ENCODE measurements at regions not wholly inside any gene's neighbourhood (a gene's known extent, or its start where the extent isn't known, plus 50 kb on each side); places are given as distances from the start of the nearest gene placed in this dataset.

- peak in 1 of 7 experiments; percentile 9 for TF ChIP-seq CTCF (IDR thresholded peaks at IDR 0.05)
- peak in 1 of 3 donors; percentile 20 for TF ChIP-seq POLR2A (IDR thresholded peaks at IDR 0.05)
- WGBS, 2 donors = 36 to 37% methylated on average over 18 to 21 of the region's 22 CpGs
- peak overlapping the region; percentile 79 to 98 (median 92) for H3K27ac ChIP-seq
- peak; percentile 56 for ATAC-seq
- no peaks in the 10 kb centered on the region for H3K27me3 ChIP-seq
- intact Hi-C loops (cut with DNase I) = no loop called here
- H3K9me3 ChIP-seq = peaks cover 0 to under 1% (median 0%) of the 10 kb centered on the region in 3 donors
- no peak overlapping the region for H3K4me3 ChIP-seq
- H3K36me3 ChIP-seq (replicated peaks in 1 of 2; ENCODE audit: insufficient read depth in 1 of 2, low read depth in 2 of 2) = no peaks in the 10 kb centered on the region
- H3K4me1 ChIP-seq = peaks cover 64% of the 10 kb centered on the region
- peak; percentile 68 to 86 (median 77) for DNase-seq
These were observed 106.3 kb downstream of the KCTD15 start for GRCh38 chr19:33902802-33903488.

GRCh38 chr19:33903489-33903850 is 106.8 kb downstream of the KCTD15 start:
- Histone ChIP-seq H3K9me3 (no peaks in the 10 kb centered on the region), H3K27ac (peak overlapping the region; percentile 79 to 98 (median 92)), H3K27me3 (no peaks in the 10 kb centered on the region), H3K4me3 (no peak overlapping the region), H3K36me3 (replicated peaks in 1 of 2; ENCODE audit: insufficient read depth in 1 of 2, low read depth in 2 of 2) (no peaks in the 10 kb centered on the region), H3K4me1 (peaks cover 66% of the 10 kb centered on the region)
- TF ChIP-seq POLR2A (IDR thresholded peaks at IDR 0.05) (no peak), CTCF (IDR thresholded peaks at IDR 0.05) (no peak)
- ATAC-seq (no peak), DNase-seq (peak in 3 of 4 donors; percentile 20 to 40 (median 29))
- intact Hi-C loops (cut with DNase I) = no loop called here
- WGBS, 2 donors = 46 to 57% methylated on average over 9 of the region's 9 CpGs

GRCh38 chr19:33904681-33905080 is 108.0 kb downstream of the KCTD15 start:
- Histone ChIP-seq H3K9me3 (no peaks in the 10 kb centered on the region), H3K36me3 (replicated peaks in 1 of 2; ENCODE audit: insufficient read depth in 1 of 2, low read depth in 2 of 2) (no peaks in the 10 kb centered on the region), H3K4me3 (no peak overlapping the region), H3K27me3 (no peaks in the 10 kb centered on the region), H3K4me1 (peaks cover 65% of the 10 kb centered on the region), H3K27ac (peak overlapping the region; percentile 79 to 98 (median 92))
- 28 to 35% methylated on average over 5 to 7 of the region's 7 CpGs for WGBS, 2 donors
- DNase-seq (peak; percentile 79 to 90 (median 88)), ATAC-seq (peak; percentile 54)
- intact Hi-C loops (cut with DNase I) = no loop called here
- TF ChIP-seq POLR2A (IDR thresholded peaks at IDR 0.05) (peak; percentile 49 to 75 (median 72)), CTCF (IDR thresholded peaks at IDR 0.05) (no peak)

GRCh38 chr19:33905473-33905936 is 108.8 kb downstream of the KCTD15 start:
- no peaks in the 10 kb centered on the region for H3K36me3 ChIP-seq (replicated peaks in 1 of 2; ENCODE audit: insufficient read depth in 1 of 2, low read depth in 2 of 2)
- DNase-seq = peak in 3 of 4 donors; percentile 28 to 57 (median 49)
- no peaks in the 10 kb centered on the region for H3K9me3 ChIP-seq
- H3K27ac ChIP-seq = peak overlapping the region; percentile 79 to 98 (median 92)
- H3K4me3 ChIP-seq = peak overlapping the region in 1 of 2 donors; percentile 9
- TF ChIP-seq CTCF (IDR thresholded peaks at IDR 0.05) = no peak
- no peak for TF ChIP-seq POLR2A (IDR thresholded peaks at IDR 0.05)
- H3K27me3 ChIP-seq = no peaks in the 10 kb centered on the region
- no peak for ATAC-seq
- WGBS, 2 donors = 3 to 4% methylated on average over 10 to 26 of the region's 26 CpGs
- intact Hi-C loops (cut with DNase I) = no loop called here
- peaks cover 57% of the 10 kb centered on the region for H3K4me1 ChIP-seq
